Urinary bladder (tissue), 1 donor: ENCODE measurements at regions not wholly inside any gene's neighbourhood (a gene's known extent, or its start where the extent isn't known, plus 50 kb on each side); places are given as distances from the start of the nearest gene placed in this dataset. TPM values are rescaled to one million over a fixed set of nuclear protein-coding genes. Genes with fewer than 3 reads are reported as not detected.

ENCODE experiments used
- small RNA-seq: library from RNA; depleted of rRNA; stranded (forward); fragments of <200 nt; gene quantifications from one replicate; pipeline ENCODE3, GENCODE V24; 2014

Small RNA genes lying in the stretch of these regions (small RNA-seq; reads per million reads assigned to genes)
- gene AP001002.3 (not detected), gene MIR1261 (not detected), gene MIR4490 (not detected)
